Ovary (tissue), 7 donors: ENCODE measurements at regions not wholly inside any gene's neighbourhood (a gene's known extent, or its start where the extent isn't known, plus 50 kb on each side); places are given as distances from the start of the nearest gene placed in this dataset.

Experiments used
- DNase-seq, 5 donors: peaks; one replicate each; pipeline ENCODE4 v3.0.0-alpha.2; 2019 to 2020
- H3K27ac ChIP-seq, 2 donors: fragments of 200-600 bp; one replicate each; pipeline versions ENCODE4 v1.5.1 to v1.8.0; 2019 to 2022
- H3K27me3 ChIP-seq: fragments of 200-600 bp; one replicate; pipeline ENCODE4 v1.8.0; 2022
- H3K36me3 ChIP-seq: fragments of 200-600 bp; sonication (generic); one replicate; pipeline ENCODE4 v1.5.1; 2019
- H3K4me1 ChIP-seq: one replicate; pipeline ENCODE4 v1.8.1; 2013; ENCODE audit warnings: mild to moderate bottlenecking, moderate library complexity; ENCODE audit not compliant: insufficient read depth
- H3K4me3 ChIP-seq: fragments of 200-600 bp; sonication (generic); one replicate; pipeline ENCODE4 v1.5.1; 2017
- H3K9me3 ChIP-seq, 2 donors: fragments of 200-600 bp in 1 of 2; sonication (generic) in 1 of 2; one replicate each; pipeline versions ENCODE4 v1.5.1 to v1.8.1; 2013 to 2019; ENCODE audit warnings: mild to moderate bottlenecking in 1 of 2, moderate library complexity in 1 of 2
- CTCF ChIP-seq, 3 donors: fragments of 450-650 bp in 2 of 3; fragments of 200-600 bp in 1 of 3; IDR thresholded peaks; one replicate each; pipeline versions ENCODE4 v1.5.1 to v1.8.0; 2016 to 2022; ENCODE audit warnings: antibody characterized with exemption in 3 of 3, mild to moderate bottlenecking in 1 of 3
- EP300 ChIP-seq: sonication (generic); formaldehyde crosslinking; IDR thresholded peaks from one replicate; pipeline ENCODE4 v1.6.1; 2017; ENCODE audit warnings: antibody characterized with exemption
- POLR2A ChIP-seq: fragments of 450-650 bp; IDR thresholded peaks from one replicate; pipeline ENCODE4 v1.6.1; 2017; ENCODE audit warnings: antibody characterized with exemption, mild to moderate bottlenecking, moderate library complexity
- WGBS, 3 donors: extraction: QIAGEN DNeasy Blood & Tissue Kit in 1 of 3; methylation state at CpG; one replicate each; pipeline versions ENCODE4 v1.1.5 to v1.1.7; 2013 to 2017; 5-methylcytosine and 5-hydroxymethylcytosine counted together
- intact Hi-C, 4 donors: fragments of 100-400 bp; cut with DNase I; formaldehyde crosslinking; loops; one replicate each; pipeline versions ENCODE4 v1.11.0 to v1.15.1; 2022 to 2023
- donor health status: DM: no; HTN: no; CAD: no; lungs with moderate emphysema.
- donor health status: DM: no; HTN: no; CAD: no.
- donor health status: Bipolar disorder and iron deficiency.
- donor health status: DM: no; HTN: no; CAD: no.
- donor health status: DM: yes; HTN: yes; CAD: no.

DNA sequence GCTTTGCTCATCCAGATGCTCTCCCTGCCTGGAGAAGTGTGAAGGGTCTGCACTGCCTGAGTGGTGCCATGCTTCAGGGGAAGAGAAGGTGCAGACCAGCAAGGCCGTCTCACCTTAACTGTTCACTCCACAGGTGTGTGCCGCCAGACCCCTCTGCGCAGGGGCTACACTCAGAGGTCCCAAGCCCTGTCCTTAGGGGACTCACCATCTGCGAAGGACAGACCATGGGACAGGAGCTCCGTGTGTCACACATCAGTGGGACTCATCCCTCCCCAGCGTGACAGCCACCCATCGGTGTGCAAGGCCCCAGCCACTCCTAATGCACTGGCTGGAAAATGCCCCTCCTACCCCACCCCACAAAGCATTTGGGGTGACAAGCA, 142.9 kb downstream of the OLFM1 start:
- H3K27me3 ChIP-seq: no peaks in the 10 kb centered on the region
- TF ChIP-seq POLR2A (no peak), EP300 (no peak), CTCF (IDR thresholded peaks at IDR 0.05) (no peak)
- H3K9me3 ChIP-seq: no peaks in the 10 kb centered on the region
- H3K4me1 ChIP-seq: no peaks in the 10 kb centered on the region
- no peak for DNase-seq
- H3K27ac ChIP-seq: no peak overlapping the region
- no peak overlapping the region for H3K4me3 ChIP-seq
- 90 to 92% (median 91%) methylated on average over 7 of the region's 7 CpGs for WGBS, 3 donors
- intact Hi-C loops: no loop called here
- H3K36me3 ChIP-seq: no peaks in the 10 kb centered on the region

DNA sequence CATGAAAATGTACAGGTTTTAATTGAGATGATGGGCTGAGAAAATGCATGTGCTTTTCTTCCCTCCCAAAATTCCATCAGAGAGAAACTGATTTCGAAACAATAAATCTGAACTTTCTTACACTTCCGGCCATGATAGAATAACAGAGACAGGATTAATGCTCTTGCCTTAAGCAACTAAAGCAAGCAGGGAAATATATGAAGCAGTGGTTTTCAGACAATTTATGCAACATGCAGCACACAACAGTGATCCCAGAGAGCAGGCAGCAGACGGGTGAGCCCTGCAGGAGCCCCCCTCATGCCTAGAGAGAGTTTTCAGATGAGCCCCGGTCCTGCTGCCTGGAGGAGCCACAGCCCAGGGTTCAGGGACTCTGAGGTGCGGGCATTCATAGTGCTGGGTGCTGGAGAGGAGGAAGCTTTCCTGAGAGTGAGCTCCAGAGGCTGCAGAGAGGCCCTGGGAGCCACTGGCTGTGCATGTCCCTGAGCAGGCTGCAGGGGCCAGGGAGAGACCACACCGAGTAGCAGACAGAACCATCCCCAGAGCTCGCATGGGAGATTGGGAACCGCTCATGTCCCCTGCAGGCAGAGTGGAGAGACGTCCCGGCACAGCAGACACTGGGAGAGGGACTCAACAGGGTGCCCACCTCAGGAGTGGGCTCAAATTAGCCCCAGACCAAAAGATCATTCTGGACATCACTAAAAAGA, 143.5 kb downstream of the OLFM1 start:
- DNase-seq: peak in 1 of 5 donors; percentile 17
- TF ChIP-seq CTCF (IDR thresholded peaks at IDR 0.05) (no peak), EP300 (no peak), POLR2A (no peak)
- Histone ChIP-seq H3K36me3 (no peaks in the 10 kb centered on the region), H3K4me1 (no peaks in the 10 kb centered on the region), H3K9me3 (no peaks in the 10 kb centered on the region), H3K27ac (no peak overlapping the region), H3K4me3 (no peak overlapping the region), H3K27me3 (no peaks in the 10 kb centered on the region)
- intact Hi-C loops: no loop called here
- WGBS, 3 donors: 40 to 55% (median 44%) methylated on average over 10 of the region's 10 CpGs

- no peaks in the 10 kb centered on the region for H3K36me3 ChIP-seq
- H3K4me1 ChIP-seq: no peaks in the 10 kb centered on the region
- no peak overlapping the region for H3K27ac ChIP-seq
- DNase-seq: peak in 1 of 5 donors; percentile 4
- H3K9me3 ChIP-seq: no peaks in the 10 kb centered on the region
- no peaks in the 10 kb centered on the region for H3K27me3 ChIP-seq
- TF ChIP-seq CTCF (IDR thresholded peaks at IDR 0.05) (no peak), POLR2A (no peak), EP300 (no peak)
- intact Hi-C loops: no loop called here
- 89 to 92% (median 91%) methylated on average over 19 to 20 of the region's 20 CpGs for WGBS, 3 donors
- no peak overlapping the region for H3K4me3 ChIP-seq
Observed at GRCh38 chr9:135239100-135239768, 151.8 kb downstream of the OLFM1 start.

- H3K36me3 ChIP-seq: no peaks in the 10 kb centered on the region
- H3K4me1 ChIP-seq: no peaks in the 10 kb centered on the region
- DNase-seq: no peak
- H3K4me3 ChIP-seq: no peak overlapping the region
- WGBS, 3 donors: 81 to 90% (median 85%) methylated on average over 6 of the region's 6 CpGs
- H3K27ac ChIP-seq: no peak overlapping the region
- no peaks in the 10 kb centered on the region for H3K9me3 ChIP-seq
- no peaks in the 10 kb centered on the region for H3K27me3 ChIP-seq
- no peak for TF ChIP-seq POLR2A
- no peak for TF ChIP-seq CTCF (IDR thresholded peaks at IDR 0.05)
- no peak for TF ChIP-seq EP300
- intact Hi-C loops: loop anchor here in 1 of 4 donors (5.0 kb wide), 1 partner anchor 78 kb away; no protein-coding TSS in a partner anchor
Observed at GRCh38 chr9:135239769-135240141, 152.3 kb downstream of the OLFM1 start.
